ENCODE measurements at regions not wholly inside any gene's neighbourhood (a gene's known extent, or its start where the extent isn't known, plus 50 kb on each side); places are given as distances from the start of the nearest gene placed in this dataset.

- Histone ChIP-seq H3K27me3 (replicated peaks; ENCODE audit: insufficient read depth, low read depth, low read length, poor library complexity) (no peaks in the 10 kb centered on the region), H3K36me3 (ENCODE audit: insufficient read depth, low read length, poor library complexity, severe bottlenecking) (no peaks in the 10 kb centered on the region), H3K4me1 (ENCODE audit: insufficient read depth, low read length, poor library complexity, severe bottlenecking) (no peaks in the 10 kb centered on the region), H3K9me3 (ENCODE audit: low read depth, low read length, poor library complexity, severe bottlenecking) (no peaks in the 10 kb centered on the region), H3K27ac (ENCODE audit: low read depth, low read length, poor library complexity, severe bottlenecking) (no peak overlapping the region), H3K4me3 (ENCODE audit: low read depth, low read length, poor library complexity, severe bottlenecking) (no peak overlapping the region)
- no peak for DNase-seq (ENCODE audit: low spot score)
- POLR2A ChIA-PET (ENCODE audit: low non-redundant PET), result no interaction called here
- intact Hi-C loops (cut with micrococcal nuclease; ENCODE audit: unreplicated experiment), result no loop called here
- no TSS peak for BruUV-seq (replicated peaks)
- CTCF ChIA-PET, result no interaction called here
- no peak for TF ChIP-seq EZH2 (IDR thresholded peaks at IDR 0.05; ENCODE audit: borderline replicate concordance, low read depth, low read length, poor library complexity, severe bottlenecking)
- no peak for TF ChIP-seq CTCF (conservative IDR thresholded peaks at IDR 0.05; ENCODE audit: low read depth, low read length)
Observed at GRCh38 chr4:95898226-95898625, 58.3 kb downstream of the PDHA2 start.

DNA sequence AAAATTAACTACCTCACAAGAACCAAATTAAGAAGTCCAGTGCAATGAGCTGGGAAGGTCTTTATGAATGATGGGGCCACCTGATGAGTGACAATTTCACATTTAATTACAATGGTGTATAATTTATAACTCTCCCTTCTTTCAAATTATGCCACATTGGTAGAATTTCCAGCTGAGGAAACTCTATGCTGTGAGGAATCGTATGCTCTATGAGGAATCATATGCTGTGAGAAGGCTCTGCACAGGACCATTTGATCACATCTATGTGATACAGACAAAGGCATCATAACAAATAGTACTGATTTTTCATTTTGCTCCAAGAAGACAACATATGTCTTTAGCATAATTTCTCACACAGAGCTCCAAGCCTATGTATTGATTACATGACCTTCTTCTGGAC lies 69.3 kb downstream of the PDHA2 start:
- no TSS peak for BruUV-seq (replicated peaks)
- intact Hi-C loops (cut with micrococcal nuclease; ENCODE audit: unreplicated experiment), result no loop called here
- H3K4me3 ChIP-seq (ENCODE audit: low read depth, low read length, poor library complexity, severe bottlenecking), result no peak overlapping the region
- H3K9me3 ChIP-seq (ENCODE audit: low read depth, low read length, poor library complexity, severe bottlenecking), result no peaks in the 10 kb centered on the region
- ChIA-PET CTCF (no interaction called here), POLR2A (ENCODE audit: low non-redundant PET) (no interaction called here)
- no peaks in the 10 kb centered on the region for H3K4me1 ChIP-seq (ENCODE audit: insufficient read depth, low read length, poor library complexity, severe bottlenecking)
- no peak overlapping the region for H3K27ac ChIP-seq (ENCODE audit: low read depth, low read length, poor library complexity, severe bottlenecking)
- no peaks in the 10 kb centered on the region for H3K36me3 ChIP-seq (ENCODE audit: insufficient read depth, low read length, poor library complexity, severe bottlenecking)
- TF ChIP-seq EZH2 (IDR thresholded peaks at IDR 0.05; ENCODE audit: borderline replicate concordance, low read depth, low read length, poor library complexity, severe bottlenecking) (no peak), CTCF (conservative IDR thresholded peaks at IDR 0.05; ENCODE audit: low read depth, low read length) (no peak)
- H3K27me3 ChIP-seq (replicated peaks; ENCODE audit: insufficient read depth, low read depth, low read length, poor library complexity), result no peaks in the 10 kb centered on the region
- no peak for DNase-seq (ENCODE audit: low spot score)

GRCh38 chr4:95910749-95911148 lies 70.9 kb downstream of the PDHA2 start:
- H3K27me3 ChIP-seq (replicated peaks; ENCODE audit: insufficient read depth, low read depth, low read length, poor library complexity), result no peaks in the 10 kb centered on the region
- H3K36me3 ChIP-seq (ENCODE audit: insufficient read depth, low read length, poor library complexity, severe bottlenecking), result no peaks in the 10 kb centered on the region
- H3K27ac ChIP-seq (ENCODE audit: low read depth, low read length, poor library complexity, severe bottlenecking), result no peak overlapping the region
- POLR2A ChIA-PET (ENCODE audit: low non-redundant PET), result no interaction called here
- no peak for DNase-seq (ENCODE audit: low spot score)
- no TSS peak for BruUV-seq (replicated peaks)
- CTCF ChIA-PET, result no interaction called here
- intact Hi-C loops (cut with micrococcal nuclease; ENCODE audit: unreplicated experiment), result no loop called here
- no peak overlapping the region for H3K4me3 ChIP-seq (ENCODE audit: low read depth, low read length, poor library complexity, severe bottlenecking)
- H3K9me3 ChIP-seq (ENCODE audit: low read depth, low read length, poor library complexity, severe bottlenecking), result no peaks in the 10 kb centered on the region
- no peaks in the 10 kb centered on the region for H3K4me1 ChIP-seq (ENCODE audit: insufficient read depth, low read length, poor library complexity, severe bottlenecking)
- no peak for TF ChIP-seq CTCF (conservative IDR thresholded peaks at IDR 0.05; ENCODE audit: low read depth, low read length)
- no peak for TF ChIP-seq EZH2 (IDR thresholded peaks at IDR 0.05; ENCODE audit: borderline replicate concordance, low read depth, low read length, poor library complexity, severe bottlenecking)

All from A673 (cell line).